Trophoblast cell (in vitro differentiated cells and primary cell): ENCODE measurements at regions not wholly inside any gene's neighbourhood (a gene's known extent, or its start where the extent isn't known, plus 50 kb on each side); places are given as distances from the start of the nearest gene placed in this dataset.

Experiments
- DNase-seq, 2 donors: peaks; one replicate each; pipeline ENCODE4 v3.0.0-alpha.2; 2016
- H2AFZ ChIP-seq: 2 replicates; pipeline ENCODE4 v1.6.1; 2013; ENCODE audit warnings: low read length, moderate library complexity, mild to moderate bottlenecking; ENCODE audit not compliant: insufficient read depth, poor library complexity
- H2AK5ac ChIP-seq: 2 replicates; pipeline ENCODE4 v1.6.1; 2013; ENCODE audit warnings: mild to moderate bottlenecking, low read length
- H2BK120ac ChIP-seq: 2 replicates; pipeline ENCODE4 v1.6.1; 2013; ENCODE audit warnings: low read length, mild to moderate bottlenecking, moderate library complexity; ENCODE audit not compliant: insufficient read depth, poor library complexity
- H2BK12ac ChIP-seq: 2 replicates; pipeline ENCODE4 v1.6.1; 2013; ENCODE audit warnings: mild to moderate bottlenecking, low read length, moderate library complexity
- H2BK5ac ChIP-seq: 2 replicates; pipeline ENCODE4 v1.6.1; 2013; ENCODE audit warnings: low read length, low read depth, moderate library complexity, mild to moderate bottlenecking; ENCODE audit not compliant: poor library complexity
- H3K14ac ChIP-seq: 2 replicates; pipeline ENCODE4 v1.6.1; 2013; ENCODE audit warnings: mild to moderate bottlenecking, low read length
- H3K18ac ChIP-seq: 2 replicates; pipeline ENCODE4 v1.6.1; 2013; ENCODE audit warnings: mild to moderate bottlenecking, low read length
- H3K23ac ChIP-seq: 2 replicates; pipeline ENCODE4 v1.6.1; 2013; ENCODE audit warnings: low read length
- H3K27ac ChIP-seq: 2 replicates; pipeline ENCODE4 v1.5.1; 2013; ENCODE audit warnings: low read depth, mild to moderate bottlenecking, inconsistent platforms, low read length, moderate library complexity
- H3K27me3 ChIP-seq: 2 replicates; pipeline ENCODE4 v1.6.1; 2013; ENCODE audit warnings: inconsistent platforms, mild to moderate bottlenecking, low read length, moderate library complexity; ENCODE audit not compliant: insufficient read depth
- H3K36me3 ChIP-seq, 2 experiments: 1 replicate in 1 of 2; 2 replicates in 1 of 2; pipeline ENCODE4 v1.6.1; 2013; ENCODE audit warnings: low read length in 2 of 2, mild to moderate bottlenecking in 2 of 2, moderate library complexity in 1 of 2; ENCODE audit not compliant: insufficient read depth in 2 of 2, control insufficient read depth in 1 of 2
- H3K4ac ChIP-seq: 2 replicates; pipeline ENCODE4 v1.6.1; 2013; ENCODE audit warnings: low read depth, mild to moderate bottlenecking, low read length, moderate library complexity
- H3K4me1 ChIP-seq, 2 experiments: 1 replicate in 1 of 2; 2 replicates in 1 of 2; pipeline ENCODE4 v1.6.1; 2013; ENCODE audit warnings: low read length in 2 of 2, mild to moderate bottlenecking in 2 of 2, moderate library complexity in 1 of 2; ENCODE audit not compliant: insufficient read depth in 2 of 2, control insufficient read depth in 1 of 2
- H3K4me2 ChIP-seq: 2 replicates; pipeline ENCODE4 v1.6.1; 2013; ENCODE audit warnings: inconsistent platforms, mild to moderate bottlenecking, low read length, moderate library complexity
- H3K4me3 ChIP-seq: 2 replicates; pipeline ENCODE4 v1.5.1; 2013; ENCODE audit warnings: mild to moderate bottlenecking, low read depth, low read length, inconsistent platforms
- H3K79me1 ChIP-seq: one replicate; pipeline ENCODE4 v1.6.1; 2013; ENCODE audit warnings: low read length
- H3K79me2 ChIP-seq: 2 replicates; pipeline ENCODE4 v1.6.1; 2013; ENCODE audit warnings: low read length, mild to moderate bottlenecking; ENCODE audit not compliant: control insufficient read depth, insufficient read depth, poor library complexity
- H3K9ac ChIP-seq: 2 replicates; pipeline ENCODE4 v1.6.1; 2013; ENCODE audit warnings: mild to moderate bottlenecking, low read length
- H3K9me3 ChIP-seq: 2 replicates; pipeline ENCODE4 v1.6.1; 2013; ENCODE audit warnings: low read depth, mild to moderate bottlenecking, control low read depth, inconsistent platforms, low read length; ENCODE audit not compliant: insufficient read depth
- H4K12ac ChIP-seq: 2 replicates; pipeline ENCODE4 v1.6.1; 2013; ENCODE audit warnings: low read depth, mild to moderate bottlenecking, low read length, moderate library complexity
- H4K8ac ChIP-seq: 2 replicates; pipeline ENCODE4 v1.6.1; 2013; ENCODE audit warnings: low read depth, mild to moderate bottlenecking, low read length, moderate library complexity
- H4K91ac ChIP-seq: one replicate; pipeline ENCODE4 v1.6.1; 2013; ENCODE audit warnings: low read depth, mild to moderate bottlenecking, low read length, moderate library complexity
- WGBS: extraction: QIAGEN DNeasy Blood & Tissue Kit; methylation state at CpG from one replicate; pipeline ENCODE4 v1.1.7; 2013; ENCODE audit warnings: missing lambda C conversion rate; ENCODE audit not compliant: insufficient read length, insufficient coverage; ENCODE audit errors: extremely low coverage; 5-methylcytosine and 5-hydroxymethylcytosine counted together

- no peak overlapping the region for H3K4ac ChIP-seq
- no peak overlapping the region for H2BK12ac ChIP-seq
- no peak overlapping the region for H3K9ac ChIP-seq
- no peaks in the 10 kb centered on the region for H3K36me3 ChIP-seq
- no CpG with 5 or more reads among the region's 22 CpGs for WGBS
- H2AFZ ChIP-seq = no peak overlapping the region
- H4K91ac ChIP-seq = no peak overlapping the region
- H3K18ac ChIP-seq = no peak overlapping the region
- H3K4me2 ChIP-seq = no peak overlapping the region
- H3K4me3 ChIP-seq = no peak overlapping the region
- no peak overlapping the region for H4K12ac ChIP-seq
- H3K79me2 ChIP-seq = no peaks in the 10 kb centered on the region
- H3K9me3 ChIP-seq = no peaks in the 10 kb centered on the region
- no peak overlapping the region for H2BK120ac ChIP-seq
- no peak overlapping the region for H4K8ac ChIP-seq
- H3K79me1 ChIP-seq = no peaks in the 10 kb centered on the region
- no peak overlapping the region for H3K23ac ChIP-seq
- no peaks in the 10 kb centered on the region for H3K4me1 ChIP-seq
- DNase-seq = no peak
- H3K27ac ChIP-seq = no peak overlapping the region
- H2AK5ac ChIP-seq = no peak overlapping the region
- H3K27me3 ChIP-seq = no peaks in the 10 kb centered on the region
- H3K14ac ChIP-seq = no peak overlapping the region
- no peak overlapping the region for H2BK5ac ChIP-seq
These were observed 100.0 kb upstream of the LINGO1 start for GRCh38 chr15:77732514-77733335.

GRCh38 chr15:77731945-77732344, 99.2 kb upstream of the LINGO1 start:
- Histone ChIP-seq H3K79me1 (no peaks in the 10 kb centered on the region), H3K79me2 (no peaks in the 10 kb centered on the region), H2AK5ac (no peak overlapping the region), H3K4me1 (no peaks in the 10 kb centered on the region), H4K12ac (no peak overlapping the region), H3K14ac (no peak overlapping the region), H4K91ac (no peak overlapping the region), H2BK5ac (no peak overlapping the region), H4K8ac (no peak overlapping the region), H3K4ac (no peak overlapping the region), H2AFZ (no peak overlapping the region), H3K9ac (no peak overlapping the region), H2BK120ac (no peak overlapping the region), H3K23ac (no peak overlapping the region), H2BK12ac (no peak overlapping the region), H3K9me3 (no peaks in the 10 kb centered on the region), H3K27me3 (no peaks in the 10 kb centered on the region), H3K18ac (no peak overlapping the region), H3K36me3 (no peaks in the 10 kb centered on the region), H3K4me2 (no peak overlapping the region), H3K4me3 (no peak overlapping the region), H3K27ac (no peak overlapping the region)
- WGBS = no CpG with 5 or more reads among the region's 5 CpGs
- no peak for DNase-seq

GRCh38 chr15:77731067-77731466, 98.4 kb upstream of the LINGO1 start:
- Histone ChIP-seq H3K9ac (no peak overlapping the region), H3K23ac (no peak overlapping the region), H3K79me1 (no peaks in the 10 kb centered on the region), H2BK5ac (no peak overlapping the region), H3K79me2 (no peaks in the 10 kb centered on the region), H4K12ac (no peak overlapping the region), H2BK12ac (no peak overlapping the region), H3K9me3 (no peaks in the 10 kb centered on the region), H4K8ac (no peak overlapping the region), H3K27ac (no peak overlapping the region), H3K18ac (no peak overlapping the region), H2BK120ac (no peak overlapping the region), H3K27me3 (no peaks in the 10 kb centered on the region), H3K14ac (no peak overlapping the region), H2AFZ (no peak overlapping the region), H3K4me3 (no peak overlapping the region), H3K4me2 (no peak overlapping the region), H2AK5ac (no peak overlapping the region), H3K4me1 (no peaks in the 10 kb centered on the region), H3K4ac (no peak overlapping the region), H3K36me3 (no peaks in the 10 kb centered on the region), H4K91ac (no peak overlapping the region)
- DNase-seq = no peak
- WGBS = no CpG with 5 or more reads among the region's 8 CpGs

- Histone ChIP-seq H2BK120ac (no peak overlapping the region), H3K4me3 (no peak overlapping the region), H3K27ac (no peak overlapping the region), H3K9me3 (no peaks in the 10 kb centered on the region), H3K4me2 (no peak overlapping the region), H3K4me1 (no peaks in the 10 kb centered on the region), H3K79me1 (no peaks in the 10 kb centered on the region), H4K12ac (no peak overlapping the region), H2BK5ac (no peak overlapping the region), H4K8ac (no peak overlapping the region), H3K27me3 (no peaks in the 10 kb centered on the region), H4K91ac (no peak overlapping the region), H3K18ac (no peak overlapping the region), H3K23ac (no peak overlapping the region), H3K36me3 (no peaks in the 10 kb centered on the region), H2AFZ (no peak overlapping the region), H3K9ac (no peak overlapping the region), H2BK12ac (no peak overlapping the region), H3K79me2 (no peaks in the 10 kb centered on the region), H2AK5ac (no peak overlapping the region), H3K14ac (no peak overlapping the region), H3K4ac (no peak overlapping the region)
- DNase-seq = no peak
- WGBS = no CpG with 5 or more reads among the region's 7 CpGs
These were observed 95.1 kb upstream of the LINGO1 start for GRCh38 chr15:77727635-77728304.
